ENCODE measurements at regions not wholly inside any gene's neighbourhood (a gene's known extent, or its start where the extent isn't known, plus 50 kb on each side); places are given as distances from the start of the nearest gene placed in this dataset.

DNA sequence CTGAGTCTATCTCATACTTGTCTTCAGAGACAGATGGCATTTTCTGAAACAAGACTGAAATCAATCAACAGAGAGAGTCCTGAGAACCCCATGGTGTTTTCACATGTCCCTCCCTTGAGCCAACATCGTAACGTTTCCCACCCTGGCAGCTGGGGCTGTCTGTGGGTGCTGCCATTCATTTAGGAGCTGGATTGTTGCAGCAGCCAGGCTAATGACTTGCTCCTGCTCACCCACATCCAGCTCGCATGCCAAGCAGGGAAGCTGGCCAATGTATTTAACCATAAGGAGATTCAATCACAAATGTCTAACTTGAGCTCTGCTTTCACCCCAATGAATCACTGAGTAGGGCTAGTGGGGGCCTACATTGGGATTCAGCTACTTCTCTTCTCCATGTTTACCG, 146.1 kb downstream of the ADRA2A start:
- no TSS peak for BruUV-seq (replicated peaks)
- CTCF ChIA-PET = no interaction called here
- no peaks in the 10 kb centered on the region; the same call in 1 of the 2 replicates for H4K20me1 ChIP-seq (ENCODE audit: control insufficient read depth, insufficient read depth)
- no peak overlapping the region for H3K9ac ChIP-seq (ENCODE audit: control insufficient read depth, insufficient read depth, low read length)
- ATAC-seq (no peak), DNase-seq (ENCODE audit: low read depth, low spot score) (no peak), FAIRE-seq (no peak)
- no peak overlapping the region for H3K4me3 ChIP-seq
- SMC1A ChIA-PET (ENCODE audit: uncharacterized antibody, unreplicated experiment) = no interaction called here
- intact Hi-C loops (cut with micrococcal nuclease; ENCODE audit: unreplicated experiment) = no loop called here
- RAD21 ChIA-PET (ENCODE audit: unreplicated experiment) = no interaction called here
- H3K27me3 ChIP-seq (replicated peaks in 1 of 2; ENCODE audit: control insufficient read depth in 2 of 2, insufficient read depth in 2 of 2, low read length in 1 of 2) = peaks cover 0 to 4% of the 10 kb centered on the region in 2 experiments; a peak in 2 of 4 replicates
- no peak overlapping the region for H2AFZ ChIP-seq (ENCODE audit: control insufficient read depth, low read depth, low read length)
- under 1% methylated on average over 4 of the region's 4 CpGs for WGBS (ENCODE audit: insufficient coverage, insufficient replicate concordance, low lambda C conversion rate, missing lambda C conversion rate)
- H3K4me2 ChIP-seq (ENCODE audit: control insufficient read depth, insufficient read depth) = no peak overlapping the region
- no peak for TF ChIP-seq CHD1 (IDR thresholded peaks at IDR 0.05; ENCODE audit: low read depth, low read length)
- TF ChIP-seq, protein P1, sequence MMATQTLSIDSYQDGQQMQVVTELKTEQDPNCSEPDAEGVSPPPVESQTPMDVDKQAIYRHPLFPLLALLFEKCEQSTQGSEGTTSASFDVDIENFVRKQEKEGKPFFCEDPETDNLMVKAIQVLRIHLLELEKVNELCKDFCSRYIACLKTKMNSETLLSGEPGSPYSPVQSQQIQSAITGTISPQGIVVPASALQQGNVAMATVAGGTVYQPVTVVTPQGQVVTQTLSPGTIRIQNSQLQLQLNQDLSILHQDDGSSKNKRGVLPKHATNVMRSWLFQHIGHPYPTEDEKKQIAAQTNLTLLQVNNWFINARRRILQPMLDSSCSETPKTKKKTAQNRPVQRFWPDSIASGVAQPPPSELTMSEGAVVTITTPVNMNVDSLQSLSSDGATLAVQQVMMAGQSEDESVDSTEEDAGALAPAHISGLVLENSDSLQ (IDR thresholded peaks at IDR 0.05) = no peak
- no peak for TF ChIP-seq SRF (IDR thresholded peaks at IDR 0.05; ENCODE audit: low read depth in 2 of 2, low read length in 2 of 2)
- TF ChIP-seq, protein P2, sequence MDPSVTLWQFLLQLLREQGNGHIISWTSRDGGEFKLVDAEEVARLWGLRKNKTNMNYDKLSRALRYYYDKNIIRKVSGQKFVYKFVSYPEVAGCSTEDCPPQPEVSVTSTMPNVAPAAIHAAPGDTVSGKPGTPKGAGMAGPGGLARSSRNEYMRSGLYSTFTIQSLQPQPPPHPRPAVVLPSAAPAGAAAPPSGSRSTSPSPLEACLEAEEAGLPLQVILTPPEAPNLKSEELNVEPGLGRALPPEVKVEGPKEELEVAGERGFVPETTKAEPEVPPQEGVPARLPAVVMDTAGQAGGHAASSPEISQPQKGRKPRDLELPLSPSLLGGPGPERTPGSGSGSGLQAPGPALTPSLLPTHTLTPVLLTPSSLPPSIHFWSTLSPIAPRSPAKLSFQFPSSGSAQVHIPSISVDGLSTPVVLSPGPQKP (IDR thresholded peaks at IDR 0.05; ENCODE audit: low read depth, low read length) = no peak
- H3K9me3 ChIP-seq (replicated peaks; ENCODE audit: control insufficient read depth, insufficient read depth, low read length) = no peaks in the 10 kb centered on the region
- no peaks in the 10 kb centered on the region for H3K79me2 ChIP-seq (ENCODE audit: control insufficient read depth, insufficient read depth, low read length)
- H3K27ac ChIP-seq (ENCODE audit: control insufficient read depth, insufficient read depth) = no peak overlapping the region
- no peaks in the 10 kb centered on the region for H3K4me1 ChIP-seq (ENCODE audit: control insufficient read depth, insufficient read depth, low read length)
- POLR2A ChIA-PET = no interaction called here
- H3K36me3 ChIP-seq (ENCODE audit: control insufficient read depth in 2 of 2, insufficient read depth in 2 of 2, low read length in 1 of 2) = no peaks in the 10 kb centered on the region
- in situ Hi-C loops (cut with MboI) = no loop called here

DNA sequence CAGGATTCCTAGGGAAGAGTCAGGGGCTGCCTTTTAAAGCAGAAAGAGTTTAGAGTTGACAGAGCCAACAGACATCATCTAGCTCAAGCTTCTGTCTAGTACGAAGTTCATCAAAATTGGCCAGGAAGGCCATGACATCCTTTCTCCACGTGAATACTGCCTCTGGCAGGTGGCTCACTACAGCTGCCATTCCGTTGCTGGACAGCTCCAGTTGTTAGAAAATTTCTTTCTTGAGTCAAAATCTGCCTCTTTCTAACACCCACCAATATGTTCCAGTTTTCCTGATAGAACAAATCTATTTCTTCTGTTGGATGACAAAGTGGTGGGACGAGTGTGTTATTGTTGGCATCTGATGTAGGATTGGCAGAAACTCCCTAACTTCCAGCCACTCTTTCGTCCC, 154.9 kb downstream of the ADRA2A start:
- WGBS (ENCODE audit: insufficient coverage, insufficient replicate concordance, low lambda C conversion rate, missing lambda C conversion rate) = 0% methylated on average over 5 of the region's 5 CpGs
- no peaks in the 10 kb centered on the region for H3K79me2 ChIP-seq (ENCODE audit: control insufficient read depth, insufficient read depth, low read length)
- no peaks in the 10 kb centered on the region for H3K27me3 ChIP-seq (replicated peaks in 1 of 2; ENCODE audit: control insufficient read depth in 2 of 2, insufficient read depth in 2 of 2, low read length in 1 of 2)
- no peaks in the 10 kb centered on the region for H4K20me1 ChIP-seq (ENCODE audit: control insufficient read depth, insufficient read depth)
- no TSS peak for BruUV-seq (replicated peaks)
- no peak overlapping the region for H3K4me3 ChIP-seq
- CTCF ChIA-PET = no interaction called here
- FAIRE-seq (no peak), ATAC-seq (no peak), DNase-seq (ENCODE audit: low read depth, low spot score) (no peak)
- H3K27ac ChIP-seq (ENCODE audit: control insufficient read depth, insufficient read depth) = no peak overlapping the region
- no peaks in the 10 kb centered on the region for H3K9me3 ChIP-seq (replicated peaks; ENCODE audit: control insufficient read depth, insufficient read depth, low read length)
- no peak overlapping the region for H3K4me2 ChIP-seq (ENCODE audit: control insufficient read depth, insufficient read depth)
- H3K9ac ChIP-seq (ENCODE audit: control insufficient read depth, insufficient read depth, low read length) = no peak overlapping the region
- RAD21 ChIA-PET (ENCODE audit: unreplicated experiment) = no interaction called here
- intact Hi-C loops (cut with micrococcal nuclease; ENCODE audit: unreplicated experiment) = no loop called here
- no peak overlapping the region for H2AFZ ChIP-seq (ENCODE audit: control insufficient read depth, low read depth, low read length)
- H3K4me1 ChIP-seq (ENCODE audit: control insufficient read depth, insufficient read depth, low read length) = no peaks in the 10 kb centered on the region
- SMC1A ChIA-PET (ENCODE audit: uncharacterized antibody, unreplicated experiment) = interaction anchor here (1.1 kb wide), 1 partner anchor 10 kb away, joined by 3 read pairs; no protein-coding TSS in a partner anchor
- POLR2A ChIA-PET = no interaction called here
- H3K36me3 ChIP-seq (ENCODE audit: control insufficient read depth in 2 of 2, insufficient read depth in 2 of 2, low read length in 1 of 2) = no peaks in the 10 kb centered on the region
- in situ Hi-C loops (cut with MboI) = no loop called here
- TF ChIP-seq SMAD5 (IDR thresholded peaks at IDR 0.05; ENCODE audit: low read depth) (no peak), TCF12 (IDR thresholded peaks at IDR 0.05; ENCODE audit: low read depth, low read length) (no peak), PML (IDR thresholded peaks at IDR 0.05; ENCODE audit: low read length) (no peak), DPF2 (IDR thresholded peaks at IDR 0.05) (no peak)
- TF ChIP-seq, protein P3, sequence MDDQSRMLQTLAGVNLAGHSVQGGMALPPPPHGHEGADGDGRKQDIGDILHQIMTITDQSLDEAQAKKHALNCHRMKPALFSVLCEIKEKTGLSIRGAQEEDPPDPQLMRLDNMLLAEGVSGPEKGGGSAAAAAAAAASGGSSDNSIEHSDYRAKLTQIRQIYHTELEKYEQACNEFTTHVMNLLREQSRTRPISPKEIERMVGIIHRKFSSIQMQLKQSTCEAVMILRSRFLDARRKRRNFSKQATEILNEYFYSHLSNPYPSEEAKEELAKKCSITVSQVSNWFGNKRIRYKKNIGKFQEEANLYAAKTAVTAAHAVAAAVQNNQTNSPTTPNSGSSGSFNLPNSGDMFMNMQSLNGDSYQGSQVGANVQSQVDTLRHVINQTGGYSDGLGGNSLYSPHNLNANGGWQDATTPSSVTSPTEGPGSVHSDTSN (IDR thresholded peaks at IDR 0.05; ENCODE audit: insufficient replicate concordance, low read depth, low read length) = no peak
- TF ChIP-seq, protein P4, sequence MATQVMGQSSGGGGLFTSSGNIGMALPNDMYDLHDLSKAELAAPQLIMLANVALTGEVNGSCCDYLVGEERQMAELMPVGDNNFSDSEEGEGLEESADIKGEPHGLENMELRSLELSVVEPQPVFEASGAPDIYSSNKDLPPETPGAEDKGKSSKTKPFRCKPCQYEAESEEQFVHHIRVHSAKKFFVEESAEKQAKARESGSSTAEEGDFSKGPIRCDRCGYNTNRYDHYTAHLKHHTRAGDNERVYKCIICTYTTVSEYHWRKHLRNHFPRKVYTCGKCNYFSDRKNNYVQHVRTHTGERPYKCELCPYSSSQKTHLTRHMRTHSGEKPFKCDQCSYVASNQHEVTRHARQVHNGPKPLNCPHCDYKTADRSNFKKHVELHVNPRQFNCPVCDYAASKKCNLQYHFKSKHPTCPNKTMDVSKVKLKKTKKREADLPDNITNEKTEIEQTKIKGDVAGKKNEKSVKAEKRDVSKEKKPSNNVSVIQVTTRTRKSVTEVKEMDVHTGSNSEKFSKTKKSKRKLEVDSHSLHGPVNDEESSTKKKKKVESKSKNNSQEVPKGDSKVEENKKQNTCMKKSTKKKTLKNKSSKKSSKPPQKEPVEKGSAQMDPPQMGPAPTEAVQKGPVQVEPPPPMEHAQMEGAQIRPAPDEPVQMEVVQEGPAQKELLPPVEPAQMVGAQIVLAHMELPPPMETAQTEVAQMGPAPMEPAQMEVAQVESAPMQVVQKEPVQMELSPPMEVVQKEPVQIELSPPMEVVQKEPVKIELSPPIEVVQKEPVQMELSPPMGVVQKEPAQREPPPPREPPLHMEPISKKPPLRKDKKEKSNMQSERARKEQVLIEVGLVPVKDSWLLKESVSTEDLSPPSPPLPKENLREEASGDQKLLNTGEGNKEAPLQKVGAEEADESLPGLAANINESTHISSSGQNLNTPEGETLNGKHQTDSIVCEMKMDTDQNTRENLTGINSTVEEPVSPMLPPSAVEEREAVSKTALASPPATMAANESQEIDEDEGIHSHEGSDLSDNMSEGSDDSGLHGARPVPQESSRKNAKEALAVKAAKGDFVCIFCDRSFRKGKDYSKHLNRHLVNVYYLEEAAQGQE (IDR thresholded peaks at IDR 0.05; ENCODE audit: low read depth, low read length) = 0 out of 2 replicates have a peak, but pooled peaks have one; percentile 48
